Activated naive CD4-positive, alpha-beta T cell treated with anti-CD3 and anti-CD28 coated beads for 36 hours (primary cell): ENCODE measurements at regions not wholly inside any gene's neighbourhood (a gene's known extent, or its start where the extent isn't known, plus 50 kb on each side); places are given as distances from the start of the nearest gene placed in this dataset.

Experiments used
- CTCF ChIA-PET: fragments of 350-600 bp; sonication (Branson Sonifier 250); formaldehyde crosslinking; loops from one replicate; lab custom pipeline; 2021; ENCODE audit warnings: antibody characterized with exemption; lab: Charles Lee
- DNase-seq: peaks from one replicate; pipeline ENCODE4 v3.0.0-alpha.2; 2020
- H3K27ac Mint-ChIP-seq: one replicate; pipeline ENCODE4 v1.8.0; 2021; ENCODE audit warnings: mild to moderate bottlenecking, mixed read lengths
- H3K27me3 Mint-ChIP-seq: one replicate; pipeline ENCODE4 v1.8.0; 2021; ENCODE audit warnings: low read depth, mixed read lengths
- H3K36me3 Mint-ChIP-seq: one replicate; pipeline ENCODE4 v1.8.0; 2021; ENCODE audit warnings: low read depth, mixed read lengths
- H3K4me1 Mint-ChIP-seq: one replicate; pipeline ENCODE4 v1.8.0; 2021; ENCODE audit warnings: low read depth, mixed read lengths
- H3K4me3 Mint-ChIP-seq: one replicate; pipeline ENCODE4 v1.8.0; 2021; ENCODE audit warnings: mild to moderate bottlenecking, moderate library complexity, mixed read lengths
- H3K9me3 Mint-ChIP-seq: one replicate; pipeline ENCODE4 v1.8.0; 2021; ENCODE audit warnings: mixed read lengths
- intact Hi-C: fragments of 100-400 bp; cut with micrococcal nuclease; formaldehyde crosslinking; loops from one replicate; pipeline ENCODE4 v1.15.1; 2023

- H3K27ac Mint-ChIP-seq = no peak overlapping the region
- no peak for DNase-seq
- H3K9me3 Mint-ChIP-seq = peaks cover 36% of the 10 kb centered on the region
- no peak overlapping the region for H3K4me3 Mint-ChIP-seq
- peaks cover 4% of the 10 kb centered on the region for H3K36me3 Mint-ChIP-seq
- intact Hi-C loops = no loop called here
- CTCF ChIA-PET = no interaction called here
- no peaks in the 10 kb centered on the region for H3K27me3 Mint-ChIP-seq
- H3K4me1 Mint-ChIP-seq = no peaks in the 10 kb centered on the region
Measured at GRCh38 chr5:28009576-28009975, 971.2 kb upstream of the CDH9 start.

- Mint-ChIP-seq H3K27me3 (no peaks in the 10 kb centered on the region), H3K27ac (no peak overlapping the region), H3K36me3 (no peaks in the 10 kb centered on the region), H3K9me3 (peaks cover 16% of the 10 kb centered on the region), H3K4me1 (no peaks in the 10 kb centered on the region), H3K4me3 (no peak overlapping the region)
- no peak for DNase-seq
- intact Hi-C loops = no loop called here
- CTCF ChIA-PET = no interaction called here
Measured at GRCh38 chr5:27996665-27997064, 958.3 kb upstream of the CDH9 start.

DNA sequence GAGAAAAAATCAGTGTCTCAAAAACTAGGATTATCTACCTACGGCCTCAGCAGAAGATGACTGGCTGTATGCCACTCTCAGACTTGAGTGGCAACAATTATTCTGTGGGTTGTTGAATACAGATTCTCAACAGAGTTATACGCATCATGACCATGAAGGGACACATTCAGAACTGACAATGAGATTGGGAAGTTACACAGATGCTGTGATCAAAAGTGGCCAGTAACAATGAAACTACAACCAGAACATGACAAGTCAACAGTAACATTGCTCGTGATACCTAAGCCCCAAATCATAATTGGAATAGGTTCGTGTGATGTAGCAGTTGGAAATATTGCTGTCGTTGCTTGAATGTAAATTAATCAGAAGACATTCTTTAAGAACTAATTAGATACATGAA lies 957.5 kb upstream of the CDH9 start:
- CTCF ChIA-PET = no interaction called here
- H3K36me3 Mint-ChIP-seq = no peaks in the 10 kb centered on the region
- H3K4me3 Mint-ChIP-seq = no peak overlapping the region
- H3K9me3 Mint-ChIP-seq = peaks cover 16% of the 10 kb centered on the region
- H3K27me3 Mint-ChIP-seq = no peaks in the 10 kb centered on the region
- DNase-seq = no peak
- intact Hi-C loops = no loop called here
- no peaks in the 10 kb centered on the region for H3K4me1 Mint-ChIP-seq
- H3K27ac Mint-ChIP-seq = no peak overlapping the region

DNA sequence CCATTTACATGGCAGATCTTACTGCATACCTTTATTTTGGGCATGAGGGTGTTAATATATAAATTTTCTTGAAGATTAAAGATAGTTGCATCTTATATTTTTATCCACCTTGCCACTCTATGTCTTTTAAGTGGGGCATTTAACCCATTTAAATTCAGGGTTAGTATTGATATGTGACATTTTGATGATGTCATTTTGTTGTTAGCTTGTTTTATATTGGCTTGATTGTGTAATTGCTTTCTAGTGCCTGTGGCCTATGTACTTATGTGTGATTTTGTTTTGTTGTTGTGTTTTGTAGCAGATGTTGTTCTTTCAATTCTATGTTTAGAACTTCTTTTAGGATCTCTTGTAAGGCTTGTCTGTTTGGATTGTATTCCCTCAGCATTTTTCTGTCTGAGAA lies 939.9 kb upstream of the CDH9 start:
- peaks cover 21% of the 10 kb centered on the region for H3K9me3 Mint-ChIP-seq
- intact Hi-C loops = no loop called here
- no peaks in the 10 kb centered on the region for H3K36me3 Mint-ChIP-seq
- no peak overlapping the region for H3K4me3 Mint-ChIP-seq
- no peak for DNase-seq
- no peak overlapping the region for H3K27ac Mint-ChIP-seq
- H3K27me3 Mint-ChIP-seq = no peaks in the 10 kb centered on the region
- CTCF ChIA-PET = no interaction called here
- H3K4me1 Mint-ChIP-seq = no peaks in the 10 kb centered on the region

- CTCF ChIA-PET = no interaction called here
- intact Hi-C loops = no loop called here
- H3K27me3 Mint-ChIP-seq = no peaks in the 10 kb centered on the region
- no peak overlapping the region for H3K27ac Mint-ChIP-seq
- H3K4me3 Mint-ChIP-seq = no peak overlapping the region
- H3K36me3 Mint-ChIP-seq = no peaks in the 10 kb centered on the region
- DNase-seq = no peak
- H3K9me3 Mint-ChIP-seq = peaks cover 14% of the 10 kb centered on the region
- H3K4me1 Mint-ChIP-seq = no peaks in the 10 kb centered on the region
Measured at GRCh38 chr5:27969157-27969556, 930.8 kb upstream of the CDH9 start.

DNA sequence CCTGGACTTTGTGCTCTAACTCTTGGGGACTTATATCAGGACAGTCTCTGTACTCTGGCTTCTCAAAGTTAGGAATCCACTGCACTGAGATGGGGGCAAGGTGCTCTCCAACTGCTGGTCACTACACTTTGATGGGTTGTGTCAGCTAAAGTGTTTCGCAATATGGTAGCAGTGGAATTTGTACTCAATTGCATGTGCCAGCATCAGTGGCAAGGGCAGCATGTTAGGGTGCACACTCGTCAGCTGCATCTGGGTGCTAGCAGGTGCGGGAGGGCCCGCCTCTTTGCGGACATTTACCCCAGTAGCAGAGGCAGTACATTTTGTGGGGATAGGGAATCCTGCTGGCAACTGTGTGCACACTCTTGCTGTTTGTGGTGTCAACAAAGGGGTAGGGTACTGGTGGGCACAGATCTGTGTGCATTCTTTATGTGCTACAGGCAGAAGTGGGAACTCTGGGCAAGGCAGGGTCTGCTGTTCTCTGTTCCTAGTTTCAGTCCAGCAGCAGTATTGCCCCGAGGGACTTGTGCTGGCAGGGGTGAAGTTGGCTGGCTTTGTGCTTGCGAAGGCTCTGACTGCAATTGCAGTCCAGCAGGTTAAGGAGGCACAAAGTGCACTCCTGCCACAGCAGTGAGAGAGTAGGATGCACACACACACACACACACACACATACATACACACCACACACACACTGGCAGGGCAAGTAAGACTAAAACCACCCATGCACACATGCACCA lies 924.8 kb upstream of the CDH9 start:
- no peak overlapping the region for H3K27ac Mint-ChIP-seq
- H3K4me3 Mint-ChIP-seq = no peak overlapping the region
- CTCF ChIA-PET = no interaction called here
- H3K27me3 Mint-ChIP-seq = no peaks in the 10 kb centered on the region
- no peaks in the 10 kb centered on the region for H3K4me1 Mint-ChIP-seq
- DNase-seq = no peak
- H3K36me3 Mint-ChIP-seq = no peaks in the 10 kb centered on the region
- peaks cover 23% of the 10 kb centered on the region for H3K9me3 Mint-ChIP-seq
- intact Hi-C loops = no loop called here

DNA sequence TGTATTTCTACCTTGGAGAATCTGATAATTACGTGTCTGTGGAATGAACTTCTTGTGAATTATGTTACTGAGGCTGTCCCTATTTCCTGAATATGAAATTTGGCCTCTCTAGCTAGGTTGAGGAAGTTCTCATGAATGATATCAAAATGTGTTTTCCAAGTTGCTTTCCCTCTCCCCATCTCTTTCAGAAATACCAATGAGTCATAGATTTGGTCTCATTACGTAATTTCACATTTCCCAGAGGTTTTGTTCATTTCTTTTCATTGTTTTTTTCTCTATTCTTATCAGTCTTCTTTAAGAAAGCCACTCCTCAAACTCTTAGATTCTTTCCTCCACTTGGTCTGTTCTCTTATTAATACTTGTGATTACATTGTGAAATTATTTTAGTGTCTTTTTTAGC lies 923.8 kb upstream of the CDH9 start:
- H3K36me3 Mint-ChIP-seq = no peaks in the 10 kb centered on the region
- H3K27me3 Mint-ChIP-seq = no peaks in the 10 kb centered on the region
- intact Hi-C loops = no loop called here
- no peaks in the 10 kb centered on the region for H3K4me1 Mint-ChIP-seq
- H3K27ac Mint-ChIP-seq = no peak overlapping the region
- peaks cover 29% of the 10 kb centered on the region for H3K9me3 Mint-ChIP-seq
- no peak overlapping the region for H3K4me3 Mint-ChIP-seq
- no peak for DNase-seq
- CTCF ChIA-PET = no interaction called here

GRCh38 chr5:27947088-27947487 lies 908.7 kb upstream of the CDH9 start:
- H3K36me3 Mint-ChIP-seq = no peaks in the 10 kb centered on the region
- CTCF ChIA-PET = no interaction called here
- H3K4me3 Mint-ChIP-seq = no peak overlapping the region
- no peaks in the 10 kb centered on the region for H3K4me1 Mint-ChIP-seq
- no peaks in the 10 kb centered on the region for H3K27me3 Mint-ChIP-seq
- H3K9me3 Mint-ChIP-seq = peaks cover 13% of the 10 kb centered on the region
- intact Hi-C loops = no loop called here
- DNase-seq = no peak
- no peak overlapping the region for H3K27ac Mint-ChIP-seq

GRCh38 chr5:27944471-27944870 lies 906.1 kb upstream of the CDH9 start:
- H3K27me3 Mint-ChIP-seq = no peaks in the 10 kb centered on the region
- no peaks in the 10 kb centered on the region for H3K36me3 Mint-ChIP-seq
- DNase-seq = no peak
- H3K27ac Mint-ChIP-seq = no peak overlapping the region
- intact Hi-C loops = no loop called here
- peaks cover 9% of the 10 kb centered on the region for H3K9me3 Mint-ChIP-seq
- no peak overlapping the region for H3K4me3 Mint-ChIP-seq
- CTCF ChIA-PET = no interaction called here
- no peaks in the 10 kb centered on the region for H3K4me1 Mint-ChIP-seq

DNA sequence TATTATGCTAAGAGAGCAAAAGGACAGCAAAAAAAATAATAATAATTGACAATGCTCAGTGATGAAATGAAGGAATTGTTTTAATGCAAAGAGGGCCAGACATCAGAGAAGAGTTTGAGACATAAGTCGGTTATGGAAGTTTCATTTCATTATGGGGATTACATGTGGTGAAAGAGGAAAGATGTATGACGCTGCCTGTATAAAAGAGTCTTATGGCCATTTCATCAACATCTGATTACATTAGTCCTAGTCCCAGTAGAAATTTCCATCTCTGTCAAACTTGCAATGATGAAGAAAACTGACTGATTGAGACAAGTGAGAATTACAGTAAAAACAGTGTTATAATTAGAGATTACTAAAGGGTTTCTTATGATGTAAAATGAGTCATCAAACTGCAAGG lies 900.6 kb upstream of the CDH9 start:
- intact Hi-C loops = no loop called here
- no peak for DNase-seq
- Mint-ChIP-seq H3K4me3 (no peak overlapping the region), H3K27me3 (no peaks in the 10 kb centered on the region), H3K9me3 (peaks cover 5% of the 10 kb centered on the region), H3K27ac (no peak overlapping the region), H3K36me3 (no peaks in the 10 kb centered on the region), H3K4me1 (no peaks in the 10 kb centered on the region)
- CTCF ChIA-PET = no interaction called here

DNA sequence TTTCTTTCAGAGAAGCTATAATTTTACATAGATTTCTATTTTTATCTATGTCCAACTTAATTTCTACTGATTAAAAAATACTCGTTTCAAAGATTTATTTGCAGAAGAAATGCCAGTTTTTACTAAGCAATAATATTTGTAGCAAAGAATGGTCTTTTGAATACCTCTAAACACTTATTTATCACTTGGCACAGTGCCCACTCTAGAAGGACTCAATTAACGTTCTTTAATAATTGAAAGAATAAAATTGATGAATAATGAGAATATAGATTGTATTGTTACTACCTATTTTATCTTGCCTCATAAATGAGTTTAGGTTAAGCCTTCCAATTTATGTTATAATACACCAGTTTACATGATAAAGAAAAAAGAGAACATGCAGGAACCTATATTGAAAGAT lies 889.7 kb upstream of the CDH9 start:
- no peaks in the 10 kb centered on the region for H3K4me1 Mint-ChIP-seq
- H3K36me3 Mint-ChIP-seq = no peaks in the 10 kb centered on the region
- H3K4me3 Mint-ChIP-seq = no peak overlapping the region
- H3K9me3 Mint-ChIP-seq = peaks cover 2% of the 10 kb centered on the region
- no peaks in the 10 kb centered on the region for H3K27me3 Mint-ChIP-seq
- H3K27ac Mint-ChIP-seq = no peak overlapping the region
- CTCF ChIA-PET = no interaction called here
- intact Hi-C loops = no loop called here
- DNase-seq = no peak

- intact Hi-C loops = no loop called here
- no peak for DNase-seq
- H3K4me3 Mint-ChIP-seq = no peak overlapping the region
- no peak overlapping the region for H3K27ac Mint-ChIP-seq
- H3K4me1 Mint-ChIP-seq = no peaks in the 10 kb centered on the region
- no peaks in the 10 kb centered on the region for H3K27me3 Mint-ChIP-seq
- CTCF ChIA-PET = no interaction called here
- peaks cover 10% of the 10 kb centered on the region for H3K9me3 Mint-ChIP-seq
- H3K36me3 Mint-ChIP-seq = no peaks in the 10 kb centered on the region
Measured at GRCh38 chr5:27911216-27911615, 872.8 kb upstream of the CDH9 start.

- intact Hi-C loops = no loop called here
- Mint-ChIP-seq H3K27ac (no peak overlapping the region), H3K4me3 (no peak overlapping the region), H3K36me3 (no peaks in the 10 kb centered on the region), H3K27me3 (no peaks in the 10 kb centered on the region), H3K9me3 (peaks cover 6% of the 10 kb centered on the region), H3K4me1 (no peaks in the 10 kb centered on the region)
- CTCF ChIA-PET = no interaction called here
- no peak for DNase-seq
Measured at GRCh38 chr5:27908341-27908740, 870.0 kb upstream of the CDH9 start.
